ENCODE measurements at regions not wholly inside any gene's neighbourhood (a gene's known extent, or its start where the extent isn't known, plus 50 kb on each side); places are given as distances from the start of the nearest gene placed in this dataset.

DNA sequence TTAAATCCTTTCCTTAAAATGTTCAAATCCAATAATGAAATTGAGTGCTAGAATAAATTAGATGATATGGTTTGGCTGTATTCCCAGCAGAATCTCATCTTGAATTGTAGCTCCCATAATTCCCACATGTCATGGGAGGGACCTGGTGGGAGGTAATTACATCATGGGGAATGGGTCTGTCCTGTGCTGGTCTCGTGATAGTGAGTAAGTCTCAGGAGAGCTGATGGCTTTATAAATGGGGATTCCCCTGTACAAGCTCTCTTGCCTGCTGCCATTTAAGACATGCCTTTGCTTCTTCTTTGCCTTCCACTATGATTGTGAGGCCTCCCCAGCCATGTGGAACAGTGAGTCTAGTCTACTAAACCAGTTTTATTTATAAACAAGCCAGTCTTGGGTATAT is 508.5 kb downstream of the ETNK1 start:
- H3K27ac ChIP-seq (ENCODE audit: low read length in 2 of 2): no peak overlapping the region
- intact Hi-C loops (cut with micrococcal nuclease): no loop called here
- POLR2A ChIA-PET: no interaction called here
- no peak overlapping the region for H3K4me3 ChIP-seq (ENCODE audit: control extremely low read depth in 1 of 5, extremely low read depth in 1 of 5, insufficient read depth in 1 of 5, low read depth in 2 of 5, low read length in 4 of 5)
- H3K27me3 ChIP-seq (replicated peaks in 1 of 4; ENCODE audit: control extremely low read depth in 1 of 4, control insufficient read depth in 3 of 4, insufficient read depth in 4 of 4, low read length in 3 of 4): peaks cover 0 to 3% (median 0%) of the 10 kb centered on the region in 4 experiments
- Mint-ChIP-seq H3K27me3 (peaks cover 4% of the 10 kb centered on the region), H3K27ac (no peak overlapping the region), H3K9me3 (ENCODE audit: insufficient read depth) (no peaks in the 10 kb centered on the region), H3K4me3 (no peak overlapping the region), H3K4me1 (no peaks in the 10 kb centered on the region)
- no peak overlapping the region for H2AFZ ChIP-seq (ENCODE audit: insufficient read depth, low read depth, low read length, poor library complexity, severe bottlenecking)
- H3K9me3 ChIP-seq (ENCODE audit: control extremely low read depth in 1 of 3, control insufficient read depth in 2 of 3, insufficient read depth in 1 of 3, low read length in 2 of 3): no peaks in the 10 kb centered on the region
- H3K9ac ChIP-seq (ENCODE audit: low read length): no peak overlapping the region
- no peak for ATAC-seq (ENCODE audit: low read depth)
- no peaks in the 10 kb centered on the region for H3K36me3 ChIP-seq (replicated peaks in 1 of 2; ENCODE audit: control extremely low read depth in 1 of 2, control insufficient read depth in 1 of 2, extremely low read depth in 1 of 2, insufficient read depth in 2 of 2, low read length in 1 of 2)
- DNase-seq: no peak
- no CpG with 5 or more reads among the region's 1 CpG for WGBS (ENCODE audit: insufficient coverage)
- TF ChIP-seq, protein P1, sequence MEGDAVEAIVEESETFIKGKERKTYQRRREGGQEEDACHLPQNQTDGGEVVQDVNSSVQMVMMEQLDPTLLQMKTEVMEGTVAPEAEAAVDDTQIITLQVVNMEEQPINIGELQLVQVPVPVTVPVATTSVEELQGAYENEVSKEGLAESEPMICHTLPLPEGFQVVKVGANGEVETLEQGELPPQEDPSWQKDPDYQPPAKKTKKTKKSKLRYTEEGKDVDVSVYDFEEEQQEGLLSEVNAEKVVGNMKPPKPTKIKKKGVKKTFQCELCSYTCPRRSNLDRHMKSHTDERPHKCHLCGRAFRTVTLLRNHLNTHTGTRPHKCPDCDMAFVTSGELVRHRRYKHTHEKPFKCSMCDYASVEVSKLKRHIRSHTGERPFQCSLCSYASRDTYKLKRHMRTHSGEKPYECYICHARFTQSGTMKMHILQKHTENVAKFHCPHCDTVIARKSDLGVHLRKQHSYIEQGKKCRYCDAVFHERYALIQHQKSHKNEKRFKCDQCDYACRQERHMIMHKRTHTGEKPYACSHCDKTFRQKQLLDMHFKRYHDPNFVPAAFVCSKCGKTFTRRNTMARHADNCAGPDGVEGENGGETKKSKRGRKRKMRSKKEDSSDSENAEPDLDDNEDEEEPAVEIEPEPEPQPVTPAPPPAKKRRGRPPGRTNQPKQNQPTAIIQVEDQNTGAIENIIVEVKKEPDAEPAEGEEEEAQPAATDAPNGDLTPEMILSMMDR (IDR thresholded peaks at IDR 0.05): no peak
- TF ChIP-seq EZH2 (IDR thresholded peaks at IDR 0.05; ENCODE audit: borderline replicate concordance, insufficient read depth, low read depth, low read length, poor library complexity, severe bottlenecking): no peak
- CTCF ChIA-PET: no interaction called here
- no peaks in the 10 kb centered on the region for H3K79me2 ChIP-seq (ENCODE audit: control insufficient read depth, insufficient read depth, low read length)
- no peaks in the 10 kb centered on the region for H3K4me1 ChIP-seq (ENCODE audit: control insufficient read depth in 2 of 2, insufficient read depth in 2 of 2, low read length in 2 of 2)
- no peak overlapping the region for H3K4me2 ChIP-seq (replicated peaks; ENCODE audit: low read depth, low read length, poor library complexity, severe bottlenecking)
- no peaks in the 10 kb centered on the region for H4K20me1 ChIP-seq (ENCODE audit: control insufficient read depth, insufficient read depth, low read length, poor library complexity, severe bottlenecking)

DNA sequence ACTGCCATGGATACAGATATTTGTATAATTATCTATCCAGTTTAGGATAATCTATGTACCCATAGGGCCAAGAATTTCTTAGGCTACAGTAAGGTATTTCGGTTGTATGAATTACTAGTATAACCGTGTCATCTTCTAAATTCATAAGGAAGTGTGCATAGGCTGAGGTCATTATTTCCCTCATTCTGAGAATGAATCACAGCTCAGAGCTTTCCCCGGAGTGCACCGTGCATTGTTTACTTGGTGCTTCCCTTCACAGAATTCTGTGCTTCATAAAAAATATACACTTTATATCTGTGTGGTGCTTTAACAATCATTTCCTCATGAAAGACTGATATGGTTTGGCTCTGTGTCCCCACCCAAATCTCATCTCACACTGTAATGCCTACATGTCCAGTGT is 514.1 kb downstream of the ETNK1 start:
- Mint-ChIP-seq H3K27ac (no peak overlapping the region), H3K9me3 (ENCODE audit: insufficient read depth) (no peaks in the 10 kb centered on the region), H3K4me3 (no peak overlapping the region), H3K4me1 (no peaks in the 10 kb centered on the region), H3K27me3 (no peaks in the 10 kb centered on the region)
- CTCF ChIA-PET: no interaction called here
- intact Hi-C loops (cut with micrococcal nuclease): no loop called here
- H3K4me1 ChIP-seq (ENCODE audit: control insufficient read depth in 2 of 2, insufficient read depth in 2 of 2, low read length in 2 of 2): no peaks in the 10 kb centered on the region
- no CpG with 5 or more reads among the region's 4 CpGs for WGBS (ENCODE audit: insufficient coverage)
- H3K79me2 ChIP-seq (ENCODE audit: control insufficient read depth, insufficient read depth, low read length): no peaks in the 10 kb centered on the region
- no peak overlapping the region for H3K27ac ChIP-seq (ENCODE audit: low read length in 2 of 2)
- H4K20me1 ChIP-seq (ENCODE audit: control insufficient read depth, insufficient read depth, low read length, poor library complexity, severe bottlenecking): no peaks in the 10 kb centered on the region
- no peak overlapping the region for H3K9ac ChIP-seq (ENCODE audit: low read length)
- H3K4me2 ChIP-seq (replicated peaks; ENCODE audit: low read depth, low read length, poor library complexity, severe bottlenecking): no peak overlapping the region
- POLR2A ChIA-PET: no interaction called here
- ATAC-seq (ENCODE audit: low read depth) (no peak), DNase-seq (no peak)
- H3K4me3 ChIP-seq (ENCODE audit: control extremely low read depth in 1 of 5, extremely low read depth in 1 of 5, insufficient read depth in 1 of 5, low read depth in 2 of 5, low read length in 4 of 5): no peak overlapping the region
- no peaks in the 10 kb centered on the region for H3K27me3 ChIP-seq (replicated peaks in 1 of 4; ENCODE audit: control extremely low read depth in 1 of 4, control insufficient read depth in 3 of 4, insufficient read depth in 4 of 4, low read length in 3 of 4)
- H3K36me3 ChIP-seq (replicated peaks in 1 of 2; ENCODE audit: control extremely low read depth in 1 of 2, control insufficient read depth in 1 of 2, extremely low read depth in 1 of 2, insufficient read depth in 2 of 2, low read length in 1 of 2): no peaks in the 10 kb centered on the region
- no peak overlapping the region for H2AFZ ChIP-seq (ENCODE audit: insufficient read depth, low read depth, low read length, poor library complexity, severe bottlenecking)
- TF ChIP-seq, protein P1 (IDR thresholded peaks at IDR 0.05): no peak
- TF ChIP-seq EZH2 (IDR thresholded peaks at IDR 0.05; ENCODE audit: borderline replicate concordance, insufficient read depth, low read depth, low read length, poor library complexity, severe bottlenecking): no peak
- no peaks in the 10 kb centered on the region for H3K9me3 ChIP-seq (ENCODE audit: control extremely low read depth in 1 of 3, control insufficient read depth in 2 of 3, insufficient read depth in 1 of 3, low read length in 2 of 3)

Measured in B cell (primary cell).